GM21529 (cell line): ENCODE measurements at regions not wholly inside any gene's neighbourhood (a gene's known extent, or its start where the extent isn't known, plus 50 kb on each side); places are given as distances from the start of the nearest gene placed in this dataset.
"Not testable (repeated sequence)": the region's sequence is repeated elsewhere in the genome, so short reads cannot be mapped to it uniquely, and the experiment has no call there.

Experiments
- ATAC-seq: cut with Tn5 transposase; IDR thresholded peaks from one replicate; pipeline ENCODE4 v1.9.1; 2021; ENCODE audit not compliant: unreplicated experiment

DNA sequence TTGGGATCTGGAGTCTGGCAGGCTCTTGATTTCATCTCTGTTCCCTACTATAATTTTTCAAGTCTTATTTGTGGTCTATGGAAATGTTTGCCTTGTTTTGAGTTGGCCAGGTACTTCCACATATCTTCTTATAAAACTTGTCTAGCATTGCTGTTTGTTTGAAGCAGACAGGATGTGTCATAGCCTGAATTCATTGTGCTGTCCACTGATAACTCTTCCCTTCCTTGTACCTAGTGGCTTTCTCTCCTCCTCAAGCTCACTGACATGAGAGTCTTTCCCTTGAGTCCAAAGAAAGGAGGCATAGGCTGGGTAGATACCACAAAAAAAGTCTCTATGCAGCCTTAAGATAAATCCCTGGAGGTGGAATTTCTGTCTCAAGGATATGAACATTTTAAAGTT, 59.2 kb upstream of the FAM241A start:
- ATAC-seq, result no peak

GRCh38 chr4:112086661-112087060, 58.6 kb upstream of the FAM241A start:
- ATAC-seq, result not testable (repeated sequence)

DNA sequence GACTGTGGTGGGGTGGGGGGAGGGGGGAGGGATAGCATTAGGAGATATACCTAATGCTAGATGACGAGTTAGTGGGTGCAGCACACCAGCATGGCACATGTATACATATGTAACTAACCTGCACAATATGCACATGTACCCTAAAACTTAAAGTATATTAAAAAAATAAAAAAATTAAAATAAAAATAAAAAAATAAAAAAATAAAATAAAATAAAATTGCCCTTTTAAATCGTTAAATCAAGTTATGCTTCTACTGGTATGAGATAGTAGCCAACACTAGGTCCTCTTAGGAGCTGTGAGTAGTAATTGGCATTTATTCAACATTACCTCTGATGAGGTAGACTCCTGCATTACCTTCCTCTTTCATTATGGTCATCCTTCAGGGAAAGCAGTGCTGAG, 52.9 kb upstream of the FAM241A start:
- ATAC-seq, result not testable (repeated sequence)

DNA sequence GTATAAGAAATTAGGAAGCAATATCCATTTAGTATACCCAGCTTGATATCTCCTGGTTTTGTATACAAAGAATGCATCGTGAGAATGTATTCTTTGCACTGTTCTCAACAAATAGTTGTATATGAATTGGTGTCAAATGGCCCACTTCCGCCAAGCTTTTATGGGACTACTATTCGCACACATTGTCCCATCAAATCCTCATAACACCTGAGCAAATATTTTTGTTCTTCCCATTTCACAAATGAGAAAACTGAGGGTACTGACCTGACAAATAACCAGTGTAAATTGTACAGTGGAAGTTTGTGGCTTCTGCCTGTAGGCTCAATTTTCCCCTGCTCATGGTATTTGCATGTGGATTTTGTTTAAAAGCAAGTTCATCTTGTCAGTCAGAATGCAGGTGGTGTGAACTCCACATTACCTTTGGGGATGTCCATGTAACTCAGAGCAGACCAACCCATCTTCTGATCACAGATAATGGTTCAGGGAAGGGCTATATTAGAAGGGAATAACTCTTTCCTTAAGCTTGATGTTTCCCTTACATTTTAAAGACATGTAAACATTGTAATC, 51.5 kb upstream of the FAM241A start:
- no peak for ATAC-seq

DNA sequence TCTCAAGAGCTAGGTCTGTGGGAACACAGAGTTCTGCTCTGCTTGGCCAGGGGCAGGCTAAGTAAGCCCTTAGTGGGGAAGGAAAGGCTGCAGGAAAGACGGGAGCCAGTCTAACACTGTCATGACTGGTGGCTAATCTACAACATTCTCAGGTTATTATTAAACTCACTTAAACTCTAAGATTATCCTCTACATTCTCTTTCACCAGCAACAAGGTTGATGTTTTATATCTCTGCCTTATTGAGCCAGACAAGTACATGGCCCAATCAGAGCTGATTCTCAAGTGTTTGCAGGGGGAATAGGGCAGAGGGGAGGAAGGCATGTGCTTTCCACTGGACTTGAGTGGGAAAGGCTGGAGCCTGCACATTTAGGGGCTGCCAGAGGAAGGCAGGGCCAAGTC, 50.9 kb upstream of the FAM241A start:
- no peak for ATAC-seq
